ENCODE measurements at regions not wholly inside any gene's neighbourhood (a gene's known extent, or its start where the extent isn't known, plus 50 kb on each side); places are given as distances from the start of the nearest gene placed in this dataset.
"Not testable (repeated sequence)": the region's sequence is repeated elsewhere in the genome, so short reads cannot be mapped to it uniquely, and the experiment has no call there.

DNA sequence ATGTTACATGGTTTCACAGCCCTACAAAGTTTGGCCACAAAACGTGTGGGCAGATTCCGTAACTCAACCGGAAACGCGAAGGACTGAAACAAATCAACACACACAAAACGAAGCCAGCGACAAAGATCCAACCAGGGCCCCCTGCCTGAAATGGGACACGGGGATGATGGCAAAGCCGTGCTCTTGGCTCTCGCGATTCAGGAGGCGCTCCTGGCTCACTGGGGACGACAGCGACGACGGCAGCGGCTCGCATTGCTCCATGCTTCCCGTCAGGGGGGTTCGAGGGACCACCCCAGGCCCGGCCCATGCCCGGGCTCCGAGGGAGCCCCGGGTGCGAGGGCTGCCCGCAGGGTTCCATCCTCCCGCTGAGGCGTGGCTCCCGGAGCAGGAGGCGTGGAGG lies 4786.8 kb upstream of the OR11H1 start:
- H3K27me3 ChIP-seq, result no peaks in the 10 kb centered on the region
- TF ChIP-seq, protein P1, sequence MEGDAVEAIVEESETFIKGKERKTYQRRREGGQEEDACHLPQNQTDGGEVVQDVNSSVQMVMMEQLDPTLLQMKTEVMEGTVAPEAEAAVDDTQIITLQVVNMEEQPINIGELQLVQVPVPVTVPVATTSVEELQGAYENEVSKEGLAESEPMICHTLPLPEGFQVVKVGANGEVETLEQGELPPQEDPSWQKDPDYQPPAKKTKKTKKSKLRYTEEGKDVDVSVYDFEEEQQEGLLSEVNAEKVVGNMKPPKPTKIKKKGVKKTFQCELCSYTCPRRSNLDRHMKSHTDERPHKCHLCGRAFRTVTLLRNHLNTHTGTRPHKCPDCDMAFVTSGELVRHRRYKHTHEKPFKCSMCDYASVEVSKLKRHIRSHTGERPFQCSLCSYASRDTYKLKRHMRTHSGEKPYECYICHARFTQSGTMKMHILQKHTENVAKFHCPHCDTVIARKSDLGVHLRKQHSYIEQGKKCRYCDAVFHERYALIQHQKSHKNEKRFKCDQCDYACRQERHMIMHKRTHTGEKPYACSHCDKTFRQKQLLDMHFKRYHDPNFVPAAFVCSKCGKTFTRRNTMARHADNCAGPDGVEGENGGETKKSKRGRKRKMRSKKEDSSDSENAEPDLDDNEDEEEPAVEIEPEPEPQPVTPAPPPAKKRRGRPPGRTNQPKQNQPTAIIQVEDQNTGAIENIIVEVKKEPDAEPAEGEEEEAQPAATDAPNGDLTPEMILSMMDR (IDR thresholded peaks at IDR 0.05), result no peak
- H3K36me3 ChIP-seq, result no peaks in the 10 kb centered on the region
- ATAC-seq (peak; percentile 29), DNase-seq (no peak)
- H3K4me3 ChIP-seq, result no peak overlapping the region
- no peaks in the 10 kb centered on the region for H3K4me1 ChIP-seq
- no peak overlapping the region for H3K27ac ChIP-seq
- no peaks in the 10 kb centered on the region for H3K9me3 ChIP-seq
- intact Hi-C loops (cut with DNase I), result no loop called here

GRCh38 chr22:10741776-10742630 lies 4786.0 kb upstream of the OR11H1 start:
- H3K27me3 ChIP-seq; intact Hi-C loops (cut with DNase I); H3K27ac ChIP-seq; H3K36me3 ChIP-seq; H3K4me3 ChIP-seq; H3K4me1 ChIP-seq; DNase-seq; H3K9me3 ChIP-seq: not testable (repeated sequence)
- peak; percentile 68 for ATAC-seq

GRCh38 chr22:10746382-10746781 lies 4781.6 kb upstream of the OR11H1 start:
- H3K9me3 ChIP-seq; ATAC-seq; H3K4me1 ChIP-seq; H3K27me3 ChIP-seq; intact Hi-C loops (cut with DNase I); H3K27ac ChIP-seq; H3K36me3 ChIP-seq; DNase-seq; H3K4me3 ChIP-seq: not testable (repeated sequence)

GRCh38 chr22:10747227-10747626 lies 4780.8 kb upstream of the OR11H1 start:
- H3K4me3 ChIP-seq; H3K4me1 ChIP-seq; H3K9me3 ChIP-seq; H3K27ac ChIP-seq; H3K27me3 ChIP-seq; intact Hi-C loops (cut with DNase I); H3K36me3 ChIP-seq; DNase-seq; ATAC-seq: not testable (repeated sequence)

DNA sequence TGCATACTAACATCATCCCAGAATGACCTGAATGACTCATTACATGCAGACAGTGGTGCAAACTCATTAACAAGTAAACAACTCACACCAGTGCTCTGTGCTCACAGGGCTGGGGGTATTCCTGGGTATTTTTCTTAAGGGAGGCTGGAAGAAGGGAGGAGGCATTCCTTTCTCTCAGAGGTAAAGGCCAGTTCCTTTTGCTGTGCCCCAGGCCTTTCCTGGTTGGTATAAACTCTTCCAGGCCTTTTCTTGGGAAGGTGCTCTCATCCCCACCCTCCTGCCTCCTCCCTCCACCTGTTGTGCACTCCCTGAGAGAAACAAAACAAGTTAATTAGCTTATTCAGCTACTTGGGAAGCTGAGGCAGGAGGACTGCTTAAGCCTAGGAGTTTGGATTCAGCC lies 4779.2 kb upstream of the OR11H1 start:
- ATAC-seq; DNase-seq; intact Hi-C loops (cut with DNase I): not testable (repeated sequence)

GRCh38 chr22:10749423-10749822 lies 4778.6 kb upstream of the OR11H1 start:
- H3K27ac ChIP-seq; H3K4me1 ChIP-seq; H3K4me3 ChIP-seq; DNase-seq; H3K27me3 ChIP-seq; H3K9me3 ChIP-seq; H3K36me3 ChIP-seq; intact Hi-C loops (cut with DNase I): not testable (repeated sequence)
- peak; percentile 72 for ATAC-seq

More for the DNA sequence above, 4779.2 kb upstream of the OR11H1 start:
- not testable (repeated sequence) for H3K9me3 ChIP-seq, H3K36me3 ChIP-seq, H3K27ac ChIP-seq, H3K4me1 ChIP-seq, H3K4me3 ChIP-seq, H3K27me3 ChIP-seq

- H3K36me3 ChIP-seq; H3K9me3 ChIP-seq; H3K27ac ChIP-seq; H3K4me3 ChIP-seq; H3K27me3 ChIP-seq; H3K4me1 ChIP-seq; DNase-seq; intact Hi-C loops (cut with DNase I): not testable (repeated sequence)
- ATAC-seq, result peak; percentile 25
These were observed 4774.4 kb upstream of the OR11H1 start for GRCh38 chr22:10753566-10753965.

GRCh38 chr22:10755350-10755749 lies 4772.6 kb upstream of the OR11H1 start:
- H3K4me1 ChIP-seq; intact Hi-C loops (cut with DNase I); H3K27me3 ChIP-seq; H3K27ac ChIP-seq; H3K36me3 ChIP-seq; H3K9me3 ChIP-seq; H3K4me3 ChIP-seq; DNase-seq: not testable (repeated sequence)
- peak; percentile 5 for ATAC-seq

GRCh38 chr22:10760418-10760817 lies 4767.6 kb upstream of the OR11H1 start:
- H3K36me3 ChIP-seq; H3K27me3 ChIP-seq; H3K27ac ChIP-seq; H3K9me3 ChIP-seq; intact Hi-C loops (cut with DNase I); ATAC-seq; H3K4me3 ChIP-seq; DNase-seq; H3K4me1 ChIP-seq: not testable (repeated sequence)

GRCh38 chr22:10766320-10766719 lies 4761.7 kb upstream of the OR11H1 start:
- H3K9me3 ChIP-seq; H3K36me3 ChIP-seq; H3K27me3 ChIP-seq; DNase-seq; H3K27ac ChIP-seq; intact Hi-C loops (cut with DNase I); H3K4me3 ChIP-seq; H3K4me1 ChIP-seq: not testable (repeated sequence)
- peak; percentile 50 for ATAC-seq

- H3K4me3 ChIP-seq; ATAC-seq; H3K36me3 ChIP-seq; intact Hi-C loops (cut with DNase I); H3K27me3 ChIP-seq; H3K27ac ChIP-seq; DNase-seq; H3K4me1 ChIP-seq; H3K9me3 ChIP-seq: not testable (repeated sequence)
These were observed 4759.1 kb upstream of the OR11H1 start for GRCh38 chr22:10768875-10769274.

- H3K36me3 ChIP-seq; H3K27me3 ChIP-seq; H3K27ac ChIP-seq; intact Hi-C loops (cut with DNase I); H3K4me1 ChIP-seq; H3K9me3 ChIP-seq; DNase-seq; H3K4me3 ChIP-seq: not testable (repeated sequence)
- ATAC-seq, result peak; percentile 10
These were observed 4756.2 kb upstream of the OR11H1 start for GRCh38 chr22:10771744-10772143.

GRCh38 chr22:10773341-10773740 lies 4754.7 kb upstream of the OR11H1 start:
- H3K4me1 ChIP-seq; H3K4me3 ChIP-seq; H3K27me3 ChIP-seq; intact Hi-C loops (cut with DNase I); ATAC-seq; DNase-seq; H3K36me3 ChIP-seq; H3K9me3 ChIP-seq; H3K27ac ChIP-seq: not testable (repeated sequence)
